ENCODE measurements at regions not wholly inside any gene's neighbourhood (a gene's known extent, or its start where the extent isn't known, plus 50 kb on each side); places are given as distances from the start of the nearest gene placed in this dataset.
A peak's percentile ranks its signal among the peaks of the same experiment; 100 is the strongest.

GRCh38 chr11:119538753-119539152, 115.8 kb upstream of the THY1 start:
- Histone ChIP-seq H3K9me3 (no peaks in the 10 kb centered on the region), H3K4me1 (replicated peaks) (no peaks in the 10 kb centered on the region), H3K36me3 (no peaks in the 10 kb centered on the region), H3K27me3 (replicated peaks; ENCODE audit: insufficient read depth) (no peaks in the 10 kb centered on the region), H3K4me3 (no peak overlapping the region), H3K27ac (no peak overlapping the region)
- DNase-seq (ENCODE audit: low spot score): no peak
- WGBS: 84% methylated on average over 2 of the region's 2 CpGs
- TF ChIP-seq POLR2AphosphoS5 (IDR thresholded peaks at IDR 0.05): no peak
- TF ChIP-seq, protein P1, sequence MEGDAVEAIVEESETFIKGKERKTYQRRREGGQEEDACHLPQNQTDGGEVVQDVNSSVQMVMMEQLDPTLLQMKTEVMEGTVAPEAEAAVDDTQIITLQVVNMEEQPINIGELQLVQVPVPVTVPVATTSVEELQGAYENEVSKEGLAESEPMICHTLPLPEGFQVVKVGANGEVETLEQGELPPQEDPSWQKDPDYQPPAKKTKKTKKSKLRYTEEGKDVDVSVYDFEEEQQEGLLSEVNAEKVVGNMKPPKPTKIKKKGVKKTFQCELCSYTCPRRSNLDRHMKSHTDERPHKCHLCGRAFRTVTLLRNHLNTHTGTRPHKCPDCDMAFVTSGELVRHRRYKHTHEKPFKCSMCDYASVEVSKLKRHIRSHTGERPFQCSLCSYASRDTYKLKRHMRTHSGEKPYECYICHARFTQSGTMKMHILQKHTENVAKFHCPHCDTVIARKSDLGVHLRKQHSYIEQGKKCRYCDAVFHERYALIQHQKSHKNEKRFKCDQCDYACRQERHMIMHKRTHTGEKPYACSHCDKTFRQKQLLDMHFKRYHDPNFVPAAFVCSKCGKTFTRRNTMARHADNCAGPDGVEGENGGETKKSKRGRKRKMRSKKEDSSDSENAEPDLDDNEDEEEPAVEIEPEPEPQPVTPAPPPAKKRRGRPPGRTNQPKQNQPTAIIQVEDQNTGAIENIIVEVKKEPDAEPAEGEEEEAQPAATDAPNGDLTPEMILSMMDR (IDR thresholded peaks at IDR 0.05): no peak
- intact Hi-C loops (cut with DNase I): no loop called here

DNA sequence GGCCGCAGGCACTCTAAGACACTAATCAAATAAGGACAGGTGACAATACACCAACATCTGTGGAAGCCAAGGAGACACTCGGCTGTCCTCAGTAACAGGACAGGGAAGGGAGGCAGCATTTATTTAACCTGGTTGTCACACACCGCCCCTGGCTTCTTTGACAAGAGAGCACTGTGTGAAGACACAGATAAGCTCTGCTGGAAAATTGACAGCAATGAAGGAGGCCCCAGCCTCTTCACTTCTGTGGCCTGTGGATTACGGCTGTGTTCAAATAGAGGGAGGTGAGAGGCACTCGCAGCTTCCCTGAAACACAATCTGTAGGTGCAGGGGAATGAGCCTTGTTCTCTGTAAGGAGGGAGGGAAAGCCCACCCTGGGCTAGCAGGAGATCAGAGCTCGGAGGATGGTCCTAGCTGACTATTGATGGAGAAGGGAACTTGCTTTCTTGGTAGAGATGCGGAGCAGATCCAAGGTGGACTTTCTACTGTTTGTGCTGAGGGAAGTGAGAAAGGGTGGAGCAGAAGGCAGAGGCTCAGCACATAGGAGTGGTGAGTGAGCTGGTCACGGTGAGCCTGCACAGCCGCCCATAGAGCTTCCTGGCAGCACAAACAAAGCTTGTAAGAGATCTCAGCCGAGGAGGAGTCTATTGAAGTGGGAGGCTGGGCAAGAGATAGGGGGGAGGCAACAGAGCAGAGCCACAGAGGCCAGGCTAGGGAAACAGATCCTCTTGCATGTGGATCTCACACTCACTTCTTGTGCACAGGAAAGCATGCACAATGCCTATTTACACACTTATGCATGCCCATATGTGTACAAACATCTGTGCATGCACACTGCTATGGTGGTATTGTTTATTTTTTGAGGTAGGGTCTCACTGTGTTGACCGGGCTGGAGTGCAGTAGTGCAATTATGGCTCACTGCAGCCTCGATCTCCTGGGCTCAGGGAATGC, 114.6 kb upstream of the THY1 start:
- TF ChIP-seq, protein P1 (IDR thresholded peaks at IDR 0.05): no peak
- TF ChIP-seq POLR2A (IDR thresholded peaks at IDR 0.05) (no peak), POLR2AphosphoS5 (IDR thresholded peaks at IDR 0.05) (no peak)
- Histone ChIP-seq H3K27ac (no peak overlapping the region), H3K9me3 (no peaks in the 10 kb centered on the region), H3K27me3 (replicated peaks; ENCODE audit: insufficient read depth) (no peaks in the 10 kb centered on the region), H3K4me1 (replicated peaks) (no peaks in the 10 kb centered on the region), H3K4me3 (no peak overlapping the region), H3K36me3 (no peaks in the 10 kb centered on the region)
- intact Hi-C loops (cut with DNase I): no loop called here
- DNase-seq (ENCODE audit: low spot score): no peak
- WGBS: 53% methylated on average over 12 of the region's 12 CpGs

GRCh38 chr11:119536801-119537200, 113.8 kb upstream of the THY1 start:
- WGBS: 81% methylated on average over 6 of the region's 6 CpGs
- H3K27ac ChIP-seq: no peak overlapping the region
- TF ChIP-seq, protein P1 (IDR thresholded peaks at IDR 0.05): no peak
- TF ChIP-seq POLR2A (IDR thresholded peaks at IDR 0.05) (no peak), POLR2AphosphoS5 (IDR thresholded peaks at IDR 0.05) (no peak)
- intact Hi-C loops (cut with DNase I): no loop called here
- H3K4me1 ChIP-seq (replicated peaks): no peaks in the 10 kb centered on the region
- H3K4me3 ChIP-seq: no peak overlapping the region
- no peaks in the 10 kb centered on the region for H3K36me3 ChIP-seq
- no peaks in the 10 kb centered on the region for H3K9me3 ChIP-seq
- H3K27me3 ChIP-seq (replicated peaks; ENCODE audit: insufficient read depth): no peaks in the 10 kb centered on the region
- DNase-seq (ENCODE audit: low spot score): no peak

DNA sequence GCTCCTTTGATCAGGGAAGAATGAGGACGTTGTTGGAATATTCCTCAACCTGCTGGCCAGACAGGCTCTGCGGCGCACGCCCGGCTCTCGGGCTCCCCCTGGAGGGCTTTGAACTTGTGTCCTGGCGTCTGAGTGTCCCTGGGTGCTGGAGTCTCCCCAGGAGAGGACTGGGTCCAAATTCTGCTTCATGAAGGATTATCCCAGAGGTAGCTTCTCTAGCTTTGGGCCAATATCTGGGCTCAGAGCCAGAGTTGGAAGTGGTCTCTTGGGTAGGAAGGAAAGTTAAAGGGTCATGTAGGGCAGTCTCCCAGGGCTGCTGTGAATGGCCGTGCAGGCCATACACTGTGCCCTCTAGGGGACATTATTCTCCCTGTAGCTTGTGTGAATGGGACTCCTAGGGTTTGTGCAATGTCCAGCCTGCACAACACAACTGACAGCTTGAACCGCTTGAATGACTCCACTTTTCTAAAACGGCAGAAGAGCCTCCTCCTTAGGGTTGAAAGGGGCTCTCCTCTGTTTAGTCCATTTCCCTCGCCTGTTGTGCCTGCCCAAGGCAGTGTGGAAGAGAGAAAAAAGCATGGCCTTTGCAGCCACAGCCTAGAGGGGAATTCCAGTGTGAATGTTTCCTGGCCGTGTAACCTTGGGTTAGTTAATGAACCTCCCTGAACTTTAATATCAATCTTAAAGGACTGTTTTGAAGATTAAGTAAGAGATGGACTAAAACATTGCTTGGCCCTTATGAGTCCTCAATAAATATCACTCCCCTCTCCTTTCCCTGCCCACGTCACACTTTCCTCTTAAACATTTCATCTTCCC, 111.2 kb upstream of the THY1 start:
- peak; percentile 53 for DNase-seq (ENCODE audit: low spot score)

More for the DNA sequence above, 111.2 kb upstream of the THY1 start:
- Histone ChIP-seq H3K27me3 (replicated peaks; ENCODE audit: insufficient read depth) (no peaks in the 10 kb centered on the region), H3K4me3 (no peak overlapping the region), H3K4me1 (replicated peaks) (no peaks in the 10 kb centered on the region), H3K36me3 (no peaks in the 10 kb centered on the region), H3K9me3 (no peaks in the 10 kb centered on the region), H3K27ac (no peak overlapping the region)
- TF ChIP-seq, protein P1 (IDR thresholded peaks at IDR 0.05): peak; percentile 52 to 69 (median 60)
- no peak for TF ChIP-seq POLR2AphosphoS5 (IDR thresholded peaks at IDR 0.05)
- intact Hi-C loops (cut with DNase I): loop anchor here (5.0 kb wide), 1 partner anchor 52 kb away; no protein-coding TSS in a partner anchor
- 33% methylated on average over 13 of the region's 13 CpGs for WGBS
